Cardiac muscle cell (in vitro differentiated cells and primary cell): ENCODE measurements at regions not wholly inside any gene's neighbourhood (a gene's known extent, or its start where the extent isn't known, plus 50 kb on each side); places are given as distances from the start of the nearest gene placed in this dataset.
"Not testable (repeated sequence)": the region's sequence is repeated elsewhere in the genome, so short reads cannot be mapped to it uniquely, and the experiment has no call there.

ENCODE experiments used
- DNase-seq, 2 donors: peaks; one replicate each; pipeline versions ENCODE4 v3.0.0 to v3.0.0-alpha.2; 2010 to 2017; ENCODE audit warnings: low read depth in 1 of 2, low spot score in 1 of 2
- H3K27ac ChIP-seq: fragments of 200-600 bp; sonication (generic); 2 replicates; pipeline ENCODE4 v1.5.1; 2016
- H3K27me3 ChIP-seq: fragments of 200-600 bp; sonication (generic); 2 replicates; pipeline ENCODE4 v1.6.0; 2016; ENCODE audit warnings: control low read depth
- H3K36me3 ChIP-seq: fragments of 200-600 bp; sonication (generic); 2 replicates; pipeline ENCODE4 v1.5.1; 2016; ENCODE audit warnings: control low read depth
- H3K4me1 ChIP-seq: fragments of 200-600 bp; sonication (generic); 2 replicates; pipeline ENCODE4 v1.8.1; 2017; ENCODE audit warnings: low read depth, mild to moderate bottlenecking, mixed run types
- H3K4me3 ChIP-seq: fragments of 200-600 bp; sonication (generic); 2 replicates; pipeline ENCODE4 v1.5.1; 2016; ENCODE audit warnings: mild to moderate bottlenecking
- H3K9me3 ChIP-seq: fragments of 200-600 bp; sonication (generic); 2 replicates; pipeline ENCODE4 v1.5.1; 2017; ENCODE audit warnings: low read depth, mild to moderate bottlenecking, control low read depth
- TF ChIP-seq, protein P1 (sequence below): IDR thresholded peaks from 2 replicates; pipeline ENCODE4 v1.5.1; 2012; ENCODE audit warnings: low read depth, mild to moderate bottlenecking, low read length

DNA sequence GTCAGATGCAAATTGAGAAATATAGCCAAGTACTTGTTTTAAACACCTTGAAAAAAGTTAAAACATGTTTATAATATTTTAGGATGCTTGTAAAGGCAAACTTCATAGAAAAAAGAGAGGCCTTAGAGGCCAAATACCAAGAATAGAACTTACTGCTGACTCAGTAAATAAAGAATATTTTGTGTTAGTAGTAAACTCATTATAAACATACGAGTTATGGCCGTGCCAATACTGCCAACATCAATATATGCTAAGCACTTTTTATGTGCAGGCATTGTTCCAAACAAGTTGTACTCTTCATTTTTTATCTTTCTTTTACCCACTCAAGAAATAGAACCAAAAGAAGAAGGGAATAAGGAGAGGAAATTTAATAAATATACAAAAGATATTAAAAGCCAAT is 705.9 kb upstream of the NCAM2 start:
- TF ChIP-seq, protein P1, sequence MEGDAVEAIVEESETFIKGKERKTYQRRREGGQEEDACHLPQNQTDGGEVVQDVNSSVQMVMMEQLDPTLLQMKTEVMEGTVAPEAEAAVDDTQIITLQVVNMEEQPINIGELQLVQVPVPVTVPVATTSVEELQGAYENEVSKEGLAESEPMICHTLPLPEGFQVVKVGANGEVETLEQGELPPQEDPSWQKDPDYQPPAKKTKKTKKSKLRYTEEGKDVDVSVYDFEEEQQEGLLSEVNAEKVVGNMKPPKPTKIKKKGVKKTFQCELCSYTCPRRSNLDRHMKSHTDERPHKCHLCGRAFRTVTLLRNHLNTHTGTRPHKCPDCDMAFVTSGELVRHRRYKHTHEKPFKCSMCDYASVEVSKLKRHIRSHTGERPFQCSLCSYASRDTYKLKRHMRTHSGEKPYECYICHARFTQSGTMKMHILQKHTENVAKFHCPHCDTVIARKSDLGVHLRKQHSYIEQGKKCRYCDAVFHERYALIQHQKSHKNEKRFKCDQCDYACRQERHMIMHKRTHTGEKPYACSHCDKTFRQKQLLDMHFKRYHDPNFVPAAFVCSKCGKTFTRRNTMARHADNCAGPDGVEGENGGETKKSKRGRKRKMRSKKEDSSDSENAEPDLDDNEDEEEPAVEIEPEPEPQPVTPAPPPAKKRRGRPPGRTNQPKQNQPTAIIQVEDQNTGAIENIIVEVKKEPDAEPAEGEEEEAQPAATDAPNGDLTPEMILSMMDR, result no peak
- Histone ChIP-seq H3K36me3 (no peaks in the 10 kb centered on the region), H3K27me3 (no peaks in the 10 kb centered on the region), H3K9me3 (no peaks in the 10 kb centered on the region), H3K4me1 (no peaks in the 10 kb centered on the region), H3K27ac (no peak overlapping the region), H3K4me3 (no peak overlapping the region)
- DNase-seq, result no peak

GRCh38 chr21:20292854-20293253 is 705.4 kb upstream of the NCAM2 start:
- H3K9me3 ChIP-seq, H3K27me3 ChIP-seq, H3K4me3 ChIP-seq: not testable (repeated sequence)

GRCh38 chr21:20301395-20301794 is 696.8 kb upstream of the NCAM2 start:
- Histone ChIP-seq H3K36me3 (no peaks in the 10 kb centered on the region), H3K27me3 (no peaks in the 10 kb centered on the region), H3K27ac (no peak overlapping the region), H3K9me3 (no peaks in the 10 kb centered on the region), H3K4me3 (no peak overlapping the region), H3K4me1 (no peaks in the 10 kb centered on the region)
- no peak for DNase-seq
- TF ChIP-seq, protein P1, result no peak

More at GRCh38 chr21:20292854-20293253, 705.4 kb upstream of the NCAM2 start:
- not testable (repeated sequence) for H3K27ac ChIP-seq, DNase-seq, H3K36me3 ChIP-seq, H3K4me1 ChIP-seq

GRCh38 chr21:20302084-20302483 is 696.1 kb upstream of the NCAM2 start:
- H3K9me3 ChIP-seq, result no peaks in the 10 kb centered on the region
- H3K4me1 ChIP-seq, result no peaks in the 10 kb centered on the region
- no peaks in the 10 kb centered on the region for H3K27me3 ChIP-seq
- no peak for DNase-seq
- H3K36me3 ChIP-seq, result no peaks in the 10 kb centered on the region
- TF ChIP-seq, protein P1, result no peak
- no peak overlapping the region for H3K27ac ChIP-seq
- no peak overlapping the region for H3K4me3 ChIP-seq

DNA sequence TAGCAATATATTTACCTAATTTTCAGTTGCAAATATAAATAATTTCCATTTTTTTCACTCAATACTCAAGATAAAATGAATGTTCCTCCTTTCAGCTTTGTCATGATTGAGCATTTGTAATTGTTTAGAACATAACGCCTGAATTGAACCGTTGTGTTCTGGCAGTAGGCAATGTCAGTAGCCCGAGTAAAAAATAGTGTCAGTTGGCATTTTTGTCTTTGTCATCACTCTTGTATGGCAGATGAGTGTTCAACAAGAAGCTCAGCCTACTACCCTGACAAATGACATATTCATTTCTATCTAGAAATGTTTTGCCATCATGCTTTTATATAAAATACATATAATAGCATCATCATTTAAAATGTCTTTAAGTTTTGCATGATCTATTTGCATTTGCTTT is 691.4 kb upstream of the NCAM2 start:
- Histone ChIP-seq H3K27me3 (no peaks in the 10 kb centered on the region), H3K4me1 (no peaks in the 10 kb centered on the region)
- TF ChIP-seq, protein P1, result no peak

GRCh38 chr21:20308586-20309315 is 689.5 kb upstream of the NCAM2 start:
- no peaks in the 10 kb centered on the region for H3K4me1 ChIP-seq
- H3K27ac ChIP-seq, result no peak overlapping the region
- H3K9me3 ChIP-seq, result no peaks in the 10 kb centered on the region
- no peaks in the 10 kb centered on the region for H3K36me3 ChIP-seq
- no peaks in the 10 kb centered on the region for H3K27me3 ChIP-seq
- no peak overlapping the region for H3K4me3 ChIP-seq
- TF ChIP-seq, protein P1, result no peak
- no peak for DNase-seq

More for the DNA sequence above, 691.4 kb upstream of the NCAM2 start:
- Histone ChIP-seq H3K27ac (no peak overlapping the region), H3K4me3 (no peak overlapping the region), H3K9me3 (no peaks in the 10 kb centered on the region), H3K36me3 (no peaks in the 10 kb centered on the region)
- no peak for DNase-seq
